ENCODE measurements at regions not wholly inside any gene's neighbourhood (a gene's known extent, or its start where the extent isn't known, plus 50 kb on each side); places are given as distances from the start of the nearest gene placed in this dataset.

DNA sequence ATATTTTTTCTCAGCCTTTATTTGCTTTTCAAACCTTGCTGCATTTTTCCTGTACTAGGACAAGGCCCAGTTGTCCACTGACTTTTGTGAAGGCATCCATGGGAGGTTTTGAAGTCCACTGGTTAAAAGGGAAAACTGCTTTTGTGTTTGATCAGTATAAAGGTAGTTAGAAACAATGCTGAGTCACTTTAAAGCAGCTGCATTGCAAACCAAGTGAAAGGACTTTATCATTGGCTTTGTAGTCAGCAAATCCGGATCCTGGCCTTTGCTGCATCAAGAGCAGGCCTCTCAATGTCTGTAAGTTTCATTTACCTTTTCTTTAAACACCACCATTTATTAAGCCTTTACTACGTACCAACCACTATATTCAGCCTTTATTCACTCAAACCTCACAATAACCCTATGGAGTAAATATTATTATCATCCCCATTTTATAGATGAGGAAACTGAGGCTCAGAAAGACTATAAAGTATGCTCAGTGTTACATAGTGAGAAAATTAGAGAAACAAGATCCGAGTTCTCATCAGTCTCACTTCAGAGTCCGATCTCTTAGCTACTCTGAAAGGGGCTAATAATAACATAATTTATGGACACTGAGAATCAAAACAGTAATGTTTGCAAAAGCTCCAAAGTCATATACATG is 60.6 kb upstream of the HSD17B12 start:
- DNase-seq (ENCODE audit: low read depth), result no peak
- TF ChIP-seq, protein P1, sequence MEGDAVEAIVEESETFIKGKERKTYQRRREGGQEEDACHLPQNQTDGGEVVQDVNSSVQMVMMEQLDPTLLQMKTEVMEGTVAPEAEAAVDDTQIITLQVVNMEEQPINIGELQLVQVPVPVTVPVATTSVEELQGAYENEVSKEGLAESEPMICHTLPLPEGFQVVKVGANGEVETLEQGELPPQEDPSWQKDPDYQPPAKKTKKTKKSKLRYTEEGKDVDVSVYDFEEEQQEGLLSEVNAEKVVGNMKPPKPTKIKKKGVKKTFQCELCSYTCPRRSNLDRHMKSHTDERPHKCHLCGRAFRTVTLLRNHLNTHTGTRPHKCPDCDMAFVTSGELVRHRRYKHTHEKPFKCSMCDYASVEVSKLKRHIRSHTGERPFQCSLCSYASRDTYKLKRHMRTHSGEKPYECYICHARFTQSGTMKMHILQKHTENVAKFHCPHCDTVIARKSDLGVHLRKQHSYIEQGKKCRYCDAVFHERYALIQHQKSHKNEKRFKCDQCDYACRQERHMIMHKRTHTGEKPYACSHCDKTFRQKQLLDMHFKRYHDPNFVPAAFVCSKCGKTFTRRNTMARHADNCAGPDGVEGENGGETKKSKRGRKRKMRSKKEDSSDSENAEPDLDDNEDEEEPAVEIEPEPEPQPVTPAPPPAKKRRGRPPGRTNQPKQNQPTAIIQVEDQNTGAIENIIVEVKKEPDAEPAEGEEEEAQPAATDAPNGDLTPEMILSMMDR (IDR thresholded peaks at IDR 0.05; ENCODE audit: control insufficient read depth, extremely low read depth, insufficient read depth), result no peak
- H3K4me3 ChIP-seq (ENCODE audit: low read depth, low read length), result no peak overlapping the region

DNA sequence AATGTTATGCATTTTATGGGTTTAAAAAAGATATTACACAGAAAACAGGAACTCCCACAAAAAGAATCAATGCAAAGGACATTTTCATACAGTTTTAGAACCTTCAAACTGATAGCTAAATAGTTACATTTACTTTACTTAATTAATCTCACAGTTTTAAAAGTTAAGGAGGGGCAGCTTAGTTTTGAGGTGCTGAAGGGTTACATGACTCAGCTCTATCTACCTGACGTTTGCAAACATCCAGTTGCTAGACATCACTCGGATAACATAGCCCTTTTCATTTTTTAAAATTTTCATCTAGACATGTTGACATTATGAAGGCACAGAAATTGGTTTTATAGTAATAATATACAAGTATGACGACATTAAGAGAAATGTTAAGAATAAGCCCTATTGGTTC is 53.7 kb upstream of the HSD17B12 start:
- H3K4me3 ChIP-seq (ENCODE audit: low read depth, low read length), result no peak overlapping the region
- TF ChIP-seq, protein P1 (IDR thresholded peaks at IDR 0.05; ENCODE audit: control insufficient read depth, extremely low read depth, insufficient read depth), result no peak
- no peak for DNase-seq (ENCODE audit: low read depth)

Data from LNCaP clone FGC (cell line).